GM23338 (cell line): ENCODE measurements at regions not wholly inside any gene's neighbourhood (a gene's known extent, or its start where the extent isn't known, plus 50 kb on each side); places are given as distances from the start of the nearest gene placed in this dataset.

ENCODE experiments used
- ATAC-seq: fragments of 200-7000 bp; cut with Tn5 transposase; 3 replicates; pipeline ENCODE4 v1.9.1; 2020
- DNase-seq: peaks from one replicate; pipeline ENCODE4 v3.0.0-alpha.2; 2015; ENCODE audit warnings: low spot score
- H2AFZ ChIP-seq: fragments of 200-600 bp; sonication (generic); 2 replicates; pipeline ENCODE4 v1.8.0; 2016; ENCODE audit warnings: antibody characterized with exemption, mild to moderate bottlenecking, moderate library complexity
- H3F3A ChIP-seq: fragments of 200-600 bp; sonication (generic); replicated peaks from 2 replicates; pipeline ENCODE4 v1.8.0; 2017; ENCODE audit warnings: antibody characterized with exemption, mixed run types, low read depth
- H3K27ac ChIP-seq: fragments of 200-600 bp; sonication (generic); 2 replicates; pipeline ENCODE4 v1.6.1; 2016; ENCODE audit warnings: low read depth
- H3K27me3 ChIP-seq: fragments of 200-600 bp; sonication (generic); 2 replicates; pipeline ENCODE4 v1.8.0; 2016; ENCODE audit warnings: mild to moderate bottlenecking, mixed run types, moderate library complexity; ENCODE audit not compliant: insufficient read depth
- H3K36me3 ChIP-seq: fragments of 200-600 bp; sonication (generic); 2 replicates; pipeline ENCODE4 v1.8.0; 2016; ENCODE audit warnings: mild to moderate bottlenecking; ENCODE audit not compliant: insufficient read depth
- H3K4me1 ChIP-seq: fragments of 200-600 bp; sonication (generic); 2 replicates; pipeline ENCODE4 v1.8.0; 2016; ENCODE audit warnings: mild to moderate bottlenecking, moderate library complexity; ENCODE audit not compliant: insufficient read depth
- H3K4me2 ChIP-seq: fragments of 200-600 bp; sonication (generic); 2 replicates; pipeline ENCODE4 v1.7.1; 2017; ENCODE audit warnings: mixed run types
- H3K4me3 ChIP-seq: fragments of 200-600 bp; sonication (generic); 2 replicates; pipeline ENCODE4 v1.6.1; 2016; ENCODE audit warnings: mixed run types
- H3K79me2 ChIP-seq: fragments of 200-600 bp; sonication (generic); replicated peaks from 2 replicates; pipeline ENCODE4 v1.8.0; 2017; ENCODE audit warnings: mild to moderate bottlenecking; ENCODE audit not compliant: insufficient read depth
- H3K9me2 ChIP-seq: fragments of 200-600 bp; sonication (generic); 2 replicates; pipeline ENCODE4 v1.8.0; 2017; ENCODE audit not compliant: insufficient read depth
- H4K20me1 ChIP-seq: fragments of 200-600 bp; sonication (generic); replicated peaks from 2 replicates; pipeline ENCODE4 v1.8.0; 2017; ENCODE audit warnings: mild to moderate bottlenecking; ENCODE audit not compliant: insufficient read depth
- H3K27ac Mint-ChIP-seq: 2 replicates; pipeline ENCODE4 v1.8.0; 2020; ENCODE audit warnings: inconsistent platforms, mild to moderate bottlenecking, moderate library complexity, mixed read lengths
- H3K27me3 Mint-ChIP-seq: 3 replicates; pipeline ENCODE4 v1.8.0; 2022; ENCODE audit warnings: low read depth, mild to moderate bottlenecking, moderate library complexity, mixed read lengths, inconsistent platforms; ENCODE audit not compliant: insufficient read depth, poor library complexity
- H3K36me3 Mint-ChIP-seq: 3 replicates; pipeline ENCODE4 v1.8.0; 2021; ENCODE audit warnings: low read depth, mild to moderate bottlenecking, inconsistent platforms, moderate library complexity, mixed read lengths
- H3K4me1 Mint-ChIP-seq: 3 replicates; pipeline ENCODE4 v1.8.0; 2020; ENCODE audit warnings: mild to moderate bottlenecking, inconsistent platforms, mixed read lengths
- H3K4me3 Mint-ChIP-seq: 3 replicates; pipeline ENCODE4 v1.8.0; 2021; ENCODE audit warnings: moderate library complexity, mild to moderate bottlenecking, inconsistent platforms, mixed read lengths
- H3K9me3 Mint-ChIP-seq: 3 replicates; pipeline ENCODE4 v1.8.0; 2020; ENCODE audit warnings: moderate library complexity, mild to moderate bottlenecking, inconsistent platforms, mixed read lengths
- CREB1 ChIP-seq: fragments of 250-450 bp; sonication (Bioruptor Pico); IDR thresholded peaks from 2 replicates; pipeline ENCODE4 v1.5.0; 2020; ENCODE audit warnings: low read depth, mild to moderate bottlenecking, moderate library complexity
- ETS1 ChIP-seq: IDR thresholded peaks from 2 replicates; pipeline ENCODE4 v1.6.1; 2016; ENCODE audit warnings: antibody characterized with exemption
- EZH2 ChIP-seq: fragments of 200-600 bp; sonication (generic); IDR thresholded peaks from one replicate; pipeline ENCODE4 v1.8.0; 2017; ENCODE audit warnings: antibody characterized with exemption, mild to moderate bottlenecking, low read depth; ENCODE audit not compliant: unreplicated experiment
- EZH2phosphoT487 ChIP-seq: fragments of 200-600 bp; sonication (generic); IDR thresholded peaks from one replicate; pipeline ENCODE4 v1.8.1; 2018; ENCODE audit warnings: antibody characterized with exemption; ENCODE audit not compliant: unreplicated experiment
- JUNB ChIP-seq: IDR thresholded peaks from one replicate; pipeline ENCODE4 v1.6.1; 2016; ENCODE audit warnings: antibody characterized with exemption; ENCODE audit not compliant: unreplicated experiment
- NANOG ChIP-seq: IDR thresholded peaks from 2 replicates; pipeline ENCODE4 v1.6.1; 2016; ENCODE audit warnings: antibody characterized with exemption, borderline replicate concordance
- POLR2AphosphoS5 ChIP-seq: IDR thresholded peaks from 2 replicates; pipeline ENCODE4 v1.6.1; 2016; ENCODE audit warnings: antibody characterized with exemption, low read depth
- ZNF331 ChIP-seq: fragments of 250-450 bp; sonication (Bioruptor Pico); IDR thresholded peaks from 2 replicates; pipeline ENCODE4 v1.5.0; 2020; ENCODE audit warnings: low read depth, mild to moderate bottlenecking, moderate library complexity
- ZNF462 ChIP-seq: fragments of 250-450 bp; sonication (Bioruptor Pico); IDR thresholded peaks from 2 replicates; pipeline ENCODE4 v1.5.0; 2020; ENCODE audit warnings: mild to moderate bottlenecking, moderate library complexity
- TF ChIP-seq, protein P1 (sequence below): IDR thresholded peaks from one replicate; pipeline ENCODE4 v1.6.1; 2018; ENCODE audit warnings: antibody characterized with exemption; ENCODE audit not compliant: unreplicated experiment

GRCh38 chr12:67593041-67593440 is 55.5 kb upstream of the DYRK2 start (continued):
- TF ChIP-seq ETS1 (no peak), ZNF331 (no peak)

DNA sequence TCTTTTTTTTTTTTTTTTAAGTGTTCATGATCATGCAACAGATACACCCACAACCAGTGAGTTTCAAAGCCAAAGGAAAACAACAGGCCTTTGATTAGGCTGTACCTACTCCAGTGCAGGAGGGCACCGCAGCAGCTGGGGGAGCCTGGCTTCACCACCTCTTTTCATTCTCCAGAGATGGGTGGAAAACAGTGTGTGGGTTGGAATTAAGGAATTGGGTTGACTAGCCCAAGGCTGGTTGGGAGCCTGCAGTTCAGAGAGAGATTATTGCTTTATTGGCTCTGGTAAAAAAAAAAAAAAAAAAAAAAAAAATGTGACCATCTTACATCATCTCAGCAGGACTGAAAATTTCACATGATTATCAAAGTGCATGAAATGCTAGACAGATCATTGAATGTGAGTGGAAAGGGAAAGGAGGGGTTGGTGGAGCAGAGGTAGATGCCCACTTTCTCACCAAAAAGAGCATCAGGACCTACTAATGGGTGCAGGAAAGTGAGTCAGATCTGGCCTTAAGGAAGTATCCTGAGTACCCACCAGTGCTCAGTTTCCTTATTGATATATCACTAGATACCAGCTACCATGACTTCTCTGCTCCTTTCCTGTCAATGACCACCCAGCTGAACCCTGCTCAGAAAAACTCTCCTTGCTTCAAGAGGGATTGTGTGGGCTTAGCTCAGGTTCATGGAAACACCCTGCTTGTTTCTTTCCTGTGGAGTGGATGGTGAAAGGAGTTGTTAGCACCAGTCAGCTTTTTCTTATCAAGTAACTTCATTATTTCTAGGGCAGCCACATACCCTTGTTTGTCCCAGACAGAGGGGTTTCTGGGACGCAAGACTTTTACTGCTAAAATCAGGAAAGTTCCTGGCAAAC is 54.8 kb upstream of the DYRK2 start:
- Mint-ChIP-seq H3K27me3 (peaks cover 1% of the 10 kb centered on the region), H3K4me3 (no peak overlapping the region), H3K36me3 (peaks cover 8% of the 10 kb centered on the region; the same call in 1 of the 3 replicates), H3K9me3 (peaks cover 9% of the 10 kb centered on the region; the same call in 1 of the 3 replicates), H3K27ac (no peak overlapping the region), H3K4me1 (peaks cover 7% of the 10 kb centered on the region)
- Histone ChIP-seq H3K4me2 (no peak overlapping the region), H3K9me2 (no peaks in the 10 kb centered on the region), H3K79me2 (no peaks in the 10 kb centered on the region), H4K20me1 (no peaks in the 10 kb centered on the region), H3K4me1 (peaks cover 6% of the 10 kb centered on the region; the same call in 1 of the 2 replicates), H3K27me3 (no peaks in the 10 kb centered on the region), H3K4me3 (no peak overlapping the region), H3K36me3 (no peaks in the 10 kb centered on the region), H3F3A (no peaks in the 10 kb centered on the region), H3K27ac (no peak overlapping the region), H2AFZ (peak overlapping the region; percentile 40; the same call in 1 of the 2 replicates)
- no peak for DNase-seq
- ATAC-seq, result no peak
- TF ChIP-seq EZH2 (no peak), ZNF462 (no peak), ETS1 (no peak), EZH2phosphoT487 (no peak), CREB1 (CRISPR knock-in tag) (no peak), ZNF331 (no peak), NANOG (no peak), JUNB (no peak), POLR2AphosphoS5 (no peak)
- TF ChIP-seq, protein P1, sequence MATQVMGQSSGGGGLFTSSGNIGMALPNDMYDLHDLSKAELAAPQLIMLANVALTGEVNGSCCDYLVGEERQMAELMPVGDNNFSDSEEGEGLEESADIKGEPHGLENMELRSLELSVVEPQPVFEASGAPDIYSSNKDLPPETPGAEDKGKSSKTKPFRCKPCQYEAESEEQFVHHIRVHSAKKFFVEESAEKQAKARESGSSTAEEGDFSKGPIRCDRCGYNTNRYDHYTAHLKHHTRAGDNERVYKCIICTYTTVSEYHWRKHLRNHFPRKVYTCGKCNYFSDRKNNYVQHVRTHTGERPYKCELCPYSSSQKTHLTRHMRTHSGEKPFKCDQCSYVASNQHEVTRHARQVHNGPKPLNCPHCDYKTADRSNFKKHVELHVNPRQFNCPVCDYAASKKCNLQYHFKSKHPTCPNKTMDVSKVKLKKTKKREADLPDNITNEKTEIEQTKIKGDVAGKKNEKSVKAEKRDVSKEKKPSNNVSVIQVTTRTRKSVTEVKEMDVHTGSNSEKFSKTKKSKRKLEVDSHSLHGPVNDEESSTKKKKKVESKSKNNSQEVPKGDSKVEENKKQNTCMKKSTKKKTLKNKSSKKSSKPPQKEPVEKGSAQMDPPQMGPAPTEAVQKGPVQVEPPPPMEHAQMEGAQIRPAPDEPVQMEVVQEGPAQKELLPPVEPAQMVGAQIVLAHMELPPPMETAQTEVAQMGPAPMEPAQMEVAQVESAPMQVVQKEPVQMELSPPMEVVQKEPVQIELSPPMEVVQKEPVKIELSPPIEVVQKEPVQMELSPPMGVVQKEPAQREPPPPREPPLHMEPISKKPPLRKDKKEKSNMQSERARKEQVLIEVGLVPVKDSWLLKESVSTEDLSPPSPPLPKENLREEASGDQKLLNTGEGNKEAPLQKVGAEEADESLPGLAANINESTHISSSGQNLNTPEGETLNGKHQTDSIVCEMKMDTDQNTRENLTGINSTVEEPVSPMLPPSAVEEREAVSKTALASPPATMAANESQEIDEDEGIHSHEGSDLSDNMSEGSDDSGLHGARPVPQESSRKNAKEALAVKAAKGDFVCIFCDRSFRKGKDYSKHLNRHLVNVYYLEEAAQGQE, result no peak
